IMR-90 (cell line): ENCODE measurements at regions not wholly inside any gene's neighbourhood (a gene's known extent, or its start where the extent isn't known, plus 50 kb on each side); places are given as distances from the start of the nearest gene placed in this dataset.

Source experiments
- POLR2A ChIP-seq: IDR thresholded peaks from 2 replicates; pipeline ENCODE4 v1.6.1; 2012; ENCODE audit warnings: mild to moderate bottlenecking, low read depth, low read length
- RAD21 ChIP-seq: IDR thresholded peaks from 2 replicates; pipeline ENCODE4 v1.6.1; 2012; ENCODE audit warnings: low read length, improper control_type of control experiment
- TF ChIP-seq, protein P1 (sequence below): conservative IDR thresholded peaks from 2 replicates; pipeline ENCODE4 v1.5.1; 2012; ENCODE audit warnings: mild to moderate bottlenecking, low read depth, low read length, improper control_type of control experiment

- TF ChIP-seq, protein P1, sequence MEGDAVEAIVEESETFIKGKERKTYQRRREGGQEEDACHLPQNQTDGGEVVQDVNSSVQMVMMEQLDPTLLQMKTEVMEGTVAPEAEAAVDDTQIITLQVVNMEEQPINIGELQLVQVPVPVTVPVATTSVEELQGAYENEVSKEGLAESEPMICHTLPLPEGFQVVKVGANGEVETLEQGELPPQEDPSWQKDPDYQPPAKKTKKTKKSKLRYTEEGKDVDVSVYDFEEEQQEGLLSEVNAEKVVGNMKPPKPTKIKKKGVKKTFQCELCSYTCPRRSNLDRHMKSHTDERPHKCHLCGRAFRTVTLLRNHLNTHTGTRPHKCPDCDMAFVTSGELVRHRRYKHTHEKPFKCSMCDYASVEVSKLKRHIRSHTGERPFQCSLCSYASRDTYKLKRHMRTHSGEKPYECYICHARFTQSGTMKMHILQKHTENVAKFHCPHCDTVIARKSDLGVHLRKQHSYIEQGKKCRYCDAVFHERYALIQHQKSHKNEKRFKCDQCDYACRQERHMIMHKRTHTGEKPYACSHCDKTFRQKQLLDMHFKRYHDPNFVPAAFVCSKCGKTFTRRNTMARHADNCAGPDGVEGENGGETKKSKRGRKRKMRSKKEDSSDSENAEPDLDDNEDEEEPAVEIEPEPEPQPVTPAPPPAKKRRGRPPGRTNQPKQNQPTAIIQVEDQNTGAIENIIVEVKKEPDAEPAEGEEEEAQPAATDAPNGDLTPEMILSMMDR: no peak
- TF ChIP-seq POLR2A (no peak), RAD21 (no peak)
Observed at GRCh38 chr7:106382129-106382528, 97.3 kb upstream of the NAMPT start.
